ENCODE measurements at regions not wholly inside any gene's neighbourhood (a gene's known extent, or its start where the extent isn't known, plus 50 kb on each side); places are given as distances from the start of the nearest gene placed in this dataset.

DNA sequence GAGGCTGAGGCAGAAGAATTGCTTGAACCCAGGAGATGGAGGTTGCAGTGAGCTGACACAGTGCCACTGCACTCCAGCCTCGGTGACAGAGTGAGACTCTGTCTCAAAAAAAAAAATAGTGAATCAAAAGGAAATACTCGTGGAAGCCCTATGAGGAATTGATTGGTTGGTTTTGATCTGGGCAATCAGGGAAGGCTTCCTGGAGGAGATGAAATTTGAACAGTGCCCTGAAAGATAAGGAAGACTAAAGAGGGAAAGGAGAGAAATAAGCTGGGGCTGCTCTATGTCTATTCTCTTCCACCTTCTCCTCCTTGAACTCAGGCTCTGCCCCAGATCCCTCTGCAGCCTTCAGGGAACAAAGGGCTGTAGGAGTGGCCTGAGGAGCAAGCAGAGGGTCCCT, 54.1 kb downstream of the IRF2BPL start:
- Histone ChIP-seq H3K9me3 (no peaks in the 10 kb centered on the region), H3K27ac (no peak overlapping the region), H3K4me3 (no peak overlapping the region), H3K36me3 (no peaks in the 10 kb centered on the region), H3K27me3 (no peaks in the 10 kb centered on the region), H3K4me1 (peaks cover 0 to 16% (median 0%) of the 10 kb centered on the region in 12 donors)
- WGBS, 4 donors: 59 to 76% (median 69%) methylated on average over 2 of the region's 2 CpGs
- ATAC-seq: no peak
- intact Hi-C loops (cut with DNase I): no loop called here
- DNase-seq: no peak
- TF ChIP-seq POLR2A (IDR thresholded peaks at IDR 0.05): no peak
- TF ChIP-seq, protein P1, sequence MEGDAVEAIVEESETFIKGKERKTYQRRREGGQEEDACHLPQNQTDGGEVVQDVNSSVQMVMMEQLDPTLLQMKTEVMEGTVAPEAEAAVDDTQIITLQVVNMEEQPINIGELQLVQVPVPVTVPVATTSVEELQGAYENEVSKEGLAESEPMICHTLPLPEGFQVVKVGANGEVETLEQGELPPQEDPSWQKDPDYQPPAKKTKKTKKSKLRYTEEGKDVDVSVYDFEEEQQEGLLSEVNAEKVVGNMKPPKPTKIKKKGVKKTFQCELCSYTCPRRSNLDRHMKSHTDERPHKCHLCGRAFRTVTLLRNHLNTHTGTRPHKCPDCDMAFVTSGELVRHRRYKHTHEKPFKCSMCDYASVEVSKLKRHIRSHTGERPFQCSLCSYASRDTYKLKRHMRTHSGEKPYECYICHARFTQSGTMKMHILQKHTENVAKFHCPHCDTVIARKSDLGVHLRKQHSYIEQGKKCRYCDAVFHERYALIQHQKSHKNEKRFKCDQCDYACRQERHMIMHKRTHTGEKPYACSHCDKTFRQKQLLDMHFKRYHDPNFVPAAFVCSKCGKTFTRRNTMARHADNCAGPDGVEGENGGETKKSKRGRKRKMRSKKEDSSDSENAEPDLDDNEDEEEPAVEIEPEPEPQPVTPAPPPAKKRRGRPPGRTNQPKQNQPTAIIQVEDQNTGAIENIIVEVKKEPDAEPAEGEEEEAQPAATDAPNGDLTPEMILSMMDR (IDR thresholded peaks at IDR 0.05): no peak

DNA sequence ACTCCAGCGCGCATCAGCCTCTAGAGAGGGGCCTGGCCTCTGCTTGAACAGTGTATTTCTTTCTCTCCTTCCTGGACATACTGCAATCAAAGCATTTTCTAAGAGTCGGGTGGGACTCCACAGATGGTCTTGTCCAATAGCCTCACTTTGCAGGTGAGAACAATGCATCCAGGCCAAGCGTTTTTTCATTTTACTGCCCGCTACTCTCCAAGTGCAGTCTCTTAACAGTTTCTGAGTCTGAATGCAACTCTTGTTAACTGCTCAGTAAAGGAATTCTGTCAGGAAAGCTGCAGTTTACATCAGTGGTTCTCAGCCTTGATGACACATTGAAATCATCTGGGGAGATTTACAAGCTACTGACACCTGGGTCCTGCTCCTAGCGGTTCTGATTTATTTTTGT, 57.0 kb downstream of the IRF2BPL start:
- Histone ChIP-seq H3K27me3 (no peaks in the 10 kb centered on the region), H3K27ac (no peak overlapping the region), H3K9me3 (no peaks in the 10 kb centered on the region), H3K36me3 (no peaks in the 10 kb centered on the region), H3K4me3 (no peak overlapping the region), H3K4me1 (peaks cover 0 to 5% (median 0%) of the 10 kb centered on the region in 12 donors)
- ATAC-seq (no peak), DNase-seq (no peak)
- intact Hi-C loops (cut with DNase I): no loop called here
- 78 to 93% (median 84%) methylated on average over 6 of the region's 6 CpGs for WGBS, 4 donors
- TF ChIP-seq, protein P1 (IDR thresholded peaks at IDR 0.05): no peak
- no peak for TF ChIP-seq POLR2A (IDR thresholded peaks at IDR 0.05)

DNA sequence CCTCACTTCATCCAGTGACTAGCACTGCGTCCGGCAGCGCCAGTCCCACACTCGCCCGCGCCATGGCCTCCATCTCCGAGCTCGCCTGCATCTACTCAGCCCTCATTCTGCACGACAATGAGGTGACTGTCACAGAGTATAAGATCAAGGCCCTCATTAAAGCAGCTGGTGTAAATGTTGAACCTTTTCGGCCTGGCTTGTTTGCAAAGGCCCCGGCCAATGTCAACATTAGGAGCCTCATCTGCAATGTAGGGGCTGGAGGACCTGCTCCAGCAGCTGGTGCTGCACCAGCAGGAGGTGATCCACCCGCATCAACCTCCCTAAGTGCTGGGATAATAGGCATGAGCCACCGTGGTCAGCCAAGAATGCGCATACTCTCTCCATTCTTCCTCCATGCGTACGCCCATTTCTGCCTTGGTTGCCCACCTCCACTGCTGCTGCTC, 59.9 kb downstream of the IRF2BPL start:
- DNase-seq: no peak
- TF ChIP-seq, protein P1 (IDR thresholded peaks at IDR 0.05): no peak
- Histone ChIP-seq H3K27ac (no peak overlapping the region), H3K4me1 (no peaks in the 10 kb centered on the region), H3K4me3 (no peak overlapping the region), H3K9me3 (no peaks in the 10 kb centered on the region), H3K27me3 (no peaks in the 10 kb centered on the region), H3K36me3 (no peaks in the 10 kb centered on the region)
- intact Hi-C loops (cut with DNase I): loop anchor here in 1 of 10 donors (5.0 kb wide), 1 partner anchor 39 kb away; no protein-coding TSS in a partner anchor
- ATAC-seq: no peak
- 90 to 93% (median 91%) methylated on average over 16 of the region's 16 CpGs for WGBS, 4 donors

DNA sequence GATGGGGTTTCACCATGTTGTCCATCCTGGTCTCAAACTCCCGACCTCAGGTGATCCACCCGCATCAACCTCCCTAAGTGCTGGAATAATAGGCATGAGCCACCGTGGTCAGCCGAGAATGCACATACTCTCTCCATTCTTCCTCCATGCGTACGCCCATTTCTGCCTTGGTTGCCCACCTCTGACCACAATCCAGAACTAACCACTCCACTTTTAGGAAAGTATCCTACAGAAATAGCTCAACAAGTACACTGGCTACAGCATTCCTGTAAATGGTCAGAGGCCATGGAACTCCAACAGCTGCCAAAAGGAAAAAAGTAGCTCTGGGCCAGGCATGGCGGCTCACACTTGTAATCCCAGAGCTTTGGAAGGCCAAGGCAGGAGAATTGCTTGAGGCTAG, 60.7 kb downstream of the IRF2BPL start:
- intact Hi-C loops (cut with DNase I): loop anchor here in 1 of 10 donors (5.0 kb wide), 1 partner anchor 40 kb away; no protein-coding TSS in a partner anchor

More for the DNA sequence above, 60.7 kb downstream of the IRF2BPL start:
- H3K27ac ChIP-seq: no peak overlapping the region
- DNase-seq (no peak), ATAC-seq (no peak)
- no peaks in the 10 kb centered on the region for H3K27me3 ChIP-seq
- no peaks in the 10 kb centered on the region for H3K36me3 ChIP-seq
- peaks cover 0 to 6% (median 0%) of the 10 kb centered on the region in 12 donors for H3K4me1 ChIP-seq
- H3K9me3 ChIP-seq: no peaks in the 10 kb centered on the region
- 84 to 93% (median 91%) methylated on average over 7 of the region's 7 CpGs for WGBS, 4 donors
- TF ChIP-seq, protein P1 (IDR thresholded peaks at IDR 0.05): no peak
- no peak for TF ChIP-seq POLR2A (IDR thresholded peaks at IDR 0.05)
- no peak overlapping the region for H3K4me3 ChIP-seq

Measured in heart left ventricle (tissue), 16 donors.